HepG2 (cell line): ENCODE measurements at regions not wholly inside any gene's neighbourhood (a gene's known extent, or its start where the extent isn't known, plus 50 kb on each side); places are given as distances from the start of the nearest gene placed in this dataset.
A peak's percentile ranks its signal among the peaks of the same experiment; 100 is the strongest.

Source experiments
- CHD4 ChIP-seq: fragments of 200-600 bp; sonication (generic); IDR thresholded peaks from 2 replicates; pipeline ENCODE4 v1.7.0; 2017; ENCODE audit warnings: mild to moderate bottlenecking, low read length, borderline replicate concordance
- FOSL2 ChIP-seq: sonication (generic); formaldehyde crosslinking; IDR thresholded peaks from 2 replicates; pipeline ENCODE4 v1.4.0; 2020; ENCODE audit warnings: missing genetic modification reagents
- KIAA2018 ChIP-seq: sonication (generic); formaldehyde crosslinking; IDR thresholded peaks from 2 replicates; pipeline ENCODE4 v1.5.0; 2020; ENCODE audit warnings: mild to moderate bottlenecking, missing genetic modification reagents, borderline replicate concordance
- MXD4 ChIP-seq: IDR thresholded peaks from 2 replicates; pipeline ENCODE4 v1.6.1; 2016; ENCODE audit warnings: mild to moderate bottlenecking, missing biosample characterization, missing genetic modification reagents
- PLRG1 ChIP-seq: fragments of 450-650 bp; conservative IDR thresholded peaks from 2 replicates; pipeline ENCODE4 v1.6.1; 2016
- PRMT3 ChIP-seq: sonication (generic); formaldehyde crosslinking; IDR thresholded peaks from 2 replicates; pipeline ENCODE4 v1.8.1; 2022; ENCODE audit warnings: low read depth, mild to moderate bottlenecking, moderate library complexity, missing genetic modification reagents, borderline replicate concordance
- RERE ChIP-seq: IDR thresholded peaks from 2 replicates; pipeline ENCODE4 v1.6.1; 2016; ENCODE audit warnings: low read depth, missing genetic modification reagents, missing compliant biosample characterization
- REXO4 ChIP-seq: sonication (generic); formaldehyde crosslinking; IDR thresholded peaks from 2 replicates; pipeline ENCODE4 v1.8.0; 2022; ENCODE audit warnings: missing genetic modification reagents, mild to moderate bottlenecking, borderline replicate concordance
- SMAD9 ChIP-seq: sonication (generic); formaldehyde crosslinking; IDR thresholded peaks from 2 replicates; pipeline ENCODE4 v1.5.1; 2020; ENCODE audit warnings: mild to moderate bottlenecking, missing genetic modification reagents
- SNAPC2 ChIP-seq: sonication (generic); formaldehyde crosslinking; IDR thresholded peaks from 2 replicates; pipeline ENCODE4 v1.8.1; 2022; ENCODE audit warnings: mild to moderate bottlenecking, missing genetic modification reagents
- TEAD3 ChIP-seq: optimal IDR thresholded peaks from 2 replicates; pipeline ENCODE3; 2016; ENCODE audit warnings: borderline replicate concordance
- ZFP82 ChIP-seq: sonication (generic); formaldehyde crosslinking; IDR thresholded peaks from 2 replicates; pipeline ENCODE4 v1.5.1; 2020; ENCODE audit warnings: mild to moderate bottlenecking, missing genetic modification reagents, borderline replicate concordance
- ZNF256 ChIP-seq: sonication (generic); formaldehyde crosslinking; conservative IDR thresholded peaks from 2 replicates; pipeline ENCODE4 v1.4.0; 2020; ENCODE audit warnings: missing genetic modification reagents
- ZNF549 ChIP-seq: sonication (generic); formaldehyde crosslinking; IDR thresholded peaks from 2 replicates; pipeline ENCODE4 v1.5.0; 2020; ENCODE audit warnings: missing genetic modification reagents
- ZNF550 ChIP-seq: sonication (generic); formaldehyde crosslinking; IDR thresholded peaks from 2 replicates; pipeline ENCODE4 v1.4.0; 2020; ENCODE audit warnings: mild to moderate bottlenecking, missing genetic modification reagents, borderline replicate concordance
- ZNF644 ChIP-seq: IDR thresholded peaks from 2 replicates; pipeline ENCODE4 v1.6.1; 2016; ENCODE audit warnings: low read depth
- ZNF652 ChIP-seq: IDR thresholded peaks from 2 replicates; pipeline ENCODE4 v1.6.1; 2016; ENCODE audit warnings: low read depth, borderline replicate concordance

GRCh38 chr11:43576803-43577521 lies 103.6 kb upstream of the HSD17B12 start (continued):
- TF ChIP-seq ZNF549 (CRISPR knock-in tag) (no peak), RERE (CRISPR knock-in tag) (no peak), ZNF256 (CRISPR knock-in tag) (0 out of 2 replicates have a peak, but pooled peaks have one; percentile 24), SMAD9 (CRISPR knock-in tag) (no peak), REXO4 (CRISPR knock-in tag) (0 out of 2 replicates have a peak, but pooled peaks have one; percentile 60), ZNF550 (CRISPR knock-in tag) (no peak), ZNF652 (CRISPR knock-in tag) (peak; percentile 93), MXD4 (CRISPR knock-in tag) (no peak), TEAD3 (CRISPR knock-in tag) (no peak), PLRG1 (no peak), KIAA2018 (no peak), SNAPC2 (CRISPR knock-in tag) (no peak), CHD4 (no peak), ZNF644 (CRISPR knock-in tag) (0 out of 2 replicates have a peak, but pooled peaks have one; percentile 10), FOSL2 (CRISPR knock-in tag) (0 out of 2 replicates have a peak, but pooled peaks have one; percentile 25), PRMT3 (CRISPR knock-in tag) (no peak), ZFP82 (CRISPR knock-in tag) (no peak)
